GM12874 (cell line): ENCODE measurements at regions not wholly inside any gene's neighbourhood (a gene's known extent, or its start where the extent isn't known, plus 50 kb on each side); places are given as distances from the start of the nearest gene placed in this dataset.
A peak's percentile ranks its signal among the peaks of the same experiment; 100 is the strongest.

Experiments
- CTCF ChIP-seq: IDR thresholded peaks from 2 replicates; pipeline ENCODE4 v1.5.1; 2011; ENCODE audit warnings: low read depth, mild to moderate bottlenecking, control low read depth, low read length, moderate library complexity; ENCODE audit not compliant: insufficient read depth

DNA sequence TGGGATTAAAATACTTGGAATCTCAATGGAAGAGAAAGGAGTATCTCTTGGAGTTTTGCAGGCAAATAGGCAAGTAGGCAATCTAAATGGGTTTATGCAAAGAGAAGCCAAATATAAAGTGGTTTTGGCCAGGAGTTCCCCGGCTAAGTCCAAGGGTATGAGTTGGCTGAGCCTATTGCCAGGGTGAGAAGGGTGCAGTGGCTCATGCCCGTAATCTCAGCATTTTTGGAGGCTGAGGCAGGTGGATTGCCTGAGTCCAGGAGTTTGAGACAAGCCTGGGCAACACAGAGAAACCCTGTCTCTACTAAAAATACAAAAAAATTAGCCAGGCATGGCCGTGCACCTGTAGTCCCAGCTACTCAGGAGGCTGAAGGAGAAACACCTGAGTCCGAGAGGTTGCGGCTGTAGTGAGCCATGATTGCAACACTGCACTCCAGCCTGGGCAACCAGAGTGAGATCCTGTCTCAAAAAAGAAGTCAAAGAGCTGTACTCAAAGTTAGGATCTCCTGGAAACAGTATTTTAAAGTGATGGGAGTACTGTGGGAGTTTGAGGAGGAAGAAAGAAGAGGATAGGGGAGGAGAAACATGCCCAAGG lies 130.4 kb upstream of the RAB18 start:
- TF ChIP-seq CTCF: no peak

DNA sequence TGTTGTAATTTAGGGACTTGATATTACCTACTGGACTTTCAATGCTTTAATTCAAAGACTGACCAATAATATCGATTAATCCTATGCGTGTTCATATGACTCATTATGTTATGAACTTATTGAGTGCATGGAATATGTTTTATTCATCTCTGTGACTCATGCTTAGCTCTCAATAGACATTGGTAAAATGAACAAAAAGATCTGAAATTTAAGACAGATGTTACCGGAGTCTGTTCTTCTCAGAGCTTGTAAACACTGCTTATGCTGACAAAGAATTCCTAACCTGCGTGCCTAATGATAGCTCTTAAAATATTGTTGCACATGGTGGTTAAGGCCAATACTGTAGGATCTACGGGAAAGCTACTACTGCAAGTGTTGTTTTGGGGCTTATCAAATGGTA lies 131.5 kb upstream of the ACBD5 start:
- TF ChIP-seq CTCF: no peak

GRCh38 chr10:27369880-27370279 lies 129.3 kb upstream of the ACBD5 start:
- no peak for TF ChIP-seq CTCF

DNA sequence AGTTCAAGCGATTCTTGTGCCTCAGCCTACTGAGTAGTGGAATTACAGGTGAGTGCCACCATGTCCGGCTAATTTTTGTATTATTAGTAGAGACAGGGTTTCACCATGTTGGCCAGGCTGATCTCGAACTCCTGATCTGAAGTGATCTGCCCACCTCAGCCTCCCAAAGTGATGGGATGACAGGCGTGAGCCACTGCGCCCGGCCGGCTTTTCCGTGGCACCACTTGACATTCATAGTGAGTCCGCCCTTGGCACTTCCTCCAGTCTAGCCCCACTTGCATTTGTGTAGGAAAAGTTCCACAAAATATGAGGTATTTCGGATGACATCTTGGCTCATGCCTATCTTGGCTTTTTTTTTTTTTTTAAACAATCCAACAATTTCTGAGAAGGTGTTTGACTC lies 128.1 kb upstream of the ACBD5 start:
- no peak for TF ChIP-seq CTCF

- TF ChIP-seq CTCF: no peak
Measured at GRCh38 chr10:27366769-27367168, 126.2 kb upstream of the ACBD5 start.

- no peak for TF ChIP-seq CTCF
Measured at GRCh38 chr10:27364028-27364427, 123.4 kb upstream of the ACBD5 start.

DNA sequence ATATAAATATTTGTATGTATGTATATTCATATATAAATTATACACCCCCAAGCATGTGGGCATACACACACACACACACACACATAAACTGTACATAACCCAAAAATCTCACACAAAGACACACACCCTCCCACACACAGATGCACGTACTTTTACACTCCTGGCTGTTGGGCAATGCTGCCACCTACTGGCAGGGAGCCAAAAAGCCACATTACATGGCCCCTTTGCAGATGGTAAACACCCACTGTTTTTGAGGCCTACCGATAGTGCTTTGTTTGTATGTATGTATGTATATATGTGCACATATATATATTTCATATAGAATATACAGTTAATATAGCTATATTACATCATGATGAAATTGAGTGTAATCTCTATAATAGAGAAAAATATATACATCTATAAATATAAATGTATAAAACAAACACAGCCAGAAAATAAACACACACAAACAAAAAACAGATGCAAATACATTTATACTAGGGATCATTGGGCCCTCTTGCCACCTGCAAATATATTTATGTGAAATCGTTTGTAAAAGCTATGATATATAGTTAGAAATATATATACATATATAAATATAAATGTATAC lies 120.1 kb upstream of the ACBD5 start:
- TF ChIP-seq CTCF: peak; percentile 81
